ENCODE measurements at regions not wholly inside any gene's neighbourhood (a gene's known extent, or its start where the extent isn't known, plus 50 kb on each side); places are given as distances from the start of the nearest gene placed in this dataset.

DNA sequence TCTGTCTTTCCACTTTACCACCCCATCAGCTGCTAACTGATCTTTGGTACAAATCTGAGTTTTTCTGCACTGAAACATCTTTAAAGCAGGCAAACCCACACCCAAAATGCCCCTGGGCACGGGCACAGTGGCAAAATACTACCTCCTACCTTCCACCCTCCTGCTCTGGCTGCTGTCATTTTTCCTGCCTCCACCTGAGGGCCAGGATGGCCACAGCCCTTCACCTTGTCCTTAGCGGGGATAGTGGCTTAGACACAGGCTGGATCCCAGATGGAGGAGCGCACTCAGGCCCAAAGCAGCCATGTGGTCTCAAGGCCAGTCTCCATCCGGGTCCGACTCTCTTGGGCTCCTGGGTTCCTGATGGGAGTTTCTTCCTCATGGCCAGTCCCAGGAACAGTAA, 98.3 kb downstream of the HIF1AN start:
- TF ChIP-seq TAF1 (IDR thresholded peaks at IDR 0.05; ENCODE audit: low read depth) (no peak), CTCF (IDR thresholded peaks at IDR 0.05; ENCODE audit: poor library complexity, severe bottlenecking) (no peak), EP300 (conservative IDR thresholded peaks at IDR 0.05; ENCODE audit: poor library complexity, severe bottlenecking) (no peak), EZH2 (IDR thresholded peaks at IDR 0.05; ENCODE audit: borderline replicate concordance, insufficient read depth, low read length, poor library complexity, severe bottlenecking) (no peak), RAD21 (conservative IDR thresholded peaks at IDR 0.05) (no peak), POLR2AphosphoS5 (IDR thresholded peaks at IDR 0.05) (no peak)
- TF ChIP-seq, protein P1, sequence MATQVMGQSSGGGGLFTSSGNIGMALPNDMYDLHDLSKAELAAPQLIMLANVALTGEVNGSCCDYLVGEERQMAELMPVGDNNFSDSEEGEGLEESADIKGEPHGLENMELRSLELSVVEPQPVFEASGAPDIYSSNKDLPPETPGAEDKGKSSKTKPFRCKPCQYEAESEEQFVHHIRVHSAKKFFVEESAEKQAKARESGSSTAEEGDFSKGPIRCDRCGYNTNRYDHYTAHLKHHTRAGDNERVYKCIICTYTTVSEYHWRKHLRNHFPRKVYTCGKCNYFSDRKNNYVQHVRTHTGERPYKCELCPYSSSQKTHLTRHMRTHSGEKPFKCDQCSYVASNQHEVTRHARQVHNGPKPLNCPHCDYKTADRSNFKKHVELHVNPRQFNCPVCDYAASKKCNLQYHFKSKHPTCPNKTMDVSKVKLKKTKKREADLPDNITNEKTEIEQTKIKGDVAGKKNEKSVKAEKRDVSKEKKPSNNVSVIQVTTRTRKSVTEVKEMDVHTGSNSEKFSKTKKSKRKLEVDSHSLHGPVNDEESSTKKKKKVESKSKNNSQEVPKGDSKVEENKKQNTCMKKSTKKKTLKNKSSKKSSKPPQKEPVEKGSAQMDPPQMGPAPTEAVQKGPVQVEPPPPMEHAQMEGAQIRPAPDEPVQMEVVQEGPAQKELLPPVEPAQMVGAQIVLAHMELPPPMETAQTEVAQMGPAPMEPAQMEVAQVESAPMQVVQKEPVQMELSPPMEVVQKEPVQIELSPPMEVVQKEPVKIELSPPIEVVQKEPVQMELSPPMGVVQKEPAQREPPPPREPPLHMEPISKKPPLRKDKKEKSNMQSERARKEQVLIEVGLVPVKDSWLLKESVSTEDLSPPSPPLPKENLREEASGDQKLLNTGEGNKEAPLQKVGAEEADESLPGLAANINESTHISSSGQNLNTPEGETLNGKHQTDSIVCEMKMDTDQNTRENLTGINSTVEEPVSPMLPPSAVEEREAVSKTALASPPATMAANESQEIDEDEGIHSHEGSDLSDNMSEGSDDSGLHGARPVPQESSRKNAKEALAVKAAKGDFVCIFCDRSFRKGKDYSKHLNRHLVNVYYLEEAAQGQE (IDR thresholded peaks at IDR 0.05; ENCODE audit: borderline replicate concordance) = no peak

Data from neural cell (in vitro differentiated cells).